ENCODE measurements at regions not wholly inside any gene's neighbourhood (a gene's known extent, or its start where the extent isn't known, plus 50 kb on each side); places are given as distances from the start of the nearest gene placed in this dataset.

DNA sequence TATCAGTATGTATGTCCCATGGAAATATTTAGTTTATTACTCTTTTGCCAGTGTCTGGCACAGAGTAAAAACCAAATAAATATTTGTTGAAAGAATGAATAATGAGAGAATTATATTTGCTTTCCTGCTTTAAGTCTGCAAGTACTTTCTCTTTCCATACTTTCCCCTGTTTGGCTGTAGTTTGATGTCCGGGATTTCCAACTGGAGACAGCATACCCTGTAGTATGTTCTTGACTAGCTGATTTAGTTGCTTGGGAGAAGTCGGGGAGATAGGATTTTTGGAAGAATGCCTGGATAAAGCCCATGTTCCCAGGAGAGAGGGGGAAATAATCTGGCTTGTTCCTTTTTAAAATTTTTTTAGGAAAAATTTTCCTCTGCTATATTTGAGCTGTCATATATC, 516.1 kb downstream of the CCSER2 start:
- H3K4me3 ChIP-seq (ENCODE audit: low read depth, low read length) = no peak overlapping the region
- DNase-seq (ENCODE audit: low read depth) = no peak
- TF ChIP-seq, protein P1, sequence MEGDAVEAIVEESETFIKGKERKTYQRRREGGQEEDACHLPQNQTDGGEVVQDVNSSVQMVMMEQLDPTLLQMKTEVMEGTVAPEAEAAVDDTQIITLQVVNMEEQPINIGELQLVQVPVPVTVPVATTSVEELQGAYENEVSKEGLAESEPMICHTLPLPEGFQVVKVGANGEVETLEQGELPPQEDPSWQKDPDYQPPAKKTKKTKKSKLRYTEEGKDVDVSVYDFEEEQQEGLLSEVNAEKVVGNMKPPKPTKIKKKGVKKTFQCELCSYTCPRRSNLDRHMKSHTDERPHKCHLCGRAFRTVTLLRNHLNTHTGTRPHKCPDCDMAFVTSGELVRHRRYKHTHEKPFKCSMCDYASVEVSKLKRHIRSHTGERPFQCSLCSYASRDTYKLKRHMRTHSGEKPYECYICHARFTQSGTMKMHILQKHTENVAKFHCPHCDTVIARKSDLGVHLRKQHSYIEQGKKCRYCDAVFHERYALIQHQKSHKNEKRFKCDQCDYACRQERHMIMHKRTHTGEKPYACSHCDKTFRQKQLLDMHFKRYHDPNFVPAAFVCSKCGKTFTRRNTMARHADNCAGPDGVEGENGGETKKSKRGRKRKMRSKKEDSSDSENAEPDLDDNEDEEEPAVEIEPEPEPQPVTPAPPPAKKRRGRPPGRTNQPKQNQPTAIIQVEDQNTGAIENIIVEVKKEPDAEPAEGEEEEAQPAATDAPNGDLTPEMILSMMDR (IDR thresholded peaks at IDR 0.05; ENCODE audit: low read depth, low read length, missing control alignments) = no peak
- in situ Hi-C loops (cut with HindIII; ENCODE audit: low sequenced_read_pairs) = no loop called here

DNA sequence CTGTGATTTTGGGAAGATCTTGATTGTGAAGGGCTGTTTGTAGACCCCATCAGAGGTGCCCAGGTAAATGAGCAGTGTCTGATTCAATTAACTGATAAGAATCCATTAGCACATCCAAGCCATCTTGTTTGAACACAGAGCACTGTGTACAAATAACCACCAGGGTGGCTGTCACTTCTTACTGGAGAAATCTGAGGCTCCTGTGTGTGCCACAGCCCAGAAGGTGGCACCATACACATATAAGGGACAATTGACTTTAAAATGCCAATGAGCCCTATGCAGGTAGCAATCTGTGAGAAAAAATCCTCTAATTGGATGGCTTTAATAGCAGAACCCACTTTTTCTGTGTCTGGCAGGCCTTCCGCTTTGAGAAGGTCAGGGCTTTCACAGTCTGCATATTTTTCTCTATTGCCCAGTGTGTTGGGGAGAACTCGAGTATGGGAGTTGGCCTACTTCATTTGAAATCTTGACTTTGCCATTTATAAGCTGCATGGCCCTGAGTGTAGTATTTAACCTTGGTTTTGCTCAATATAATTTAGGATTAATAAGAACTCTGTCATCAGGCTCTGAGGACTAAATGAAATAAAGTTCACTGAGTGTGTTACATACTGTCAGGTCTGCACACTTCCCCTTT, 517.4 kb downstream of the CCSER2 start:
- TF ChIP-seq, protein P1 (IDR thresholded peaks at IDR 0.05; ENCODE audit: low read depth, low read length, missing control alignments) = no peak
- DNase-seq (ENCODE audit: low read depth) = no peak
- no peak overlapping the region for H3K4me3 ChIP-seq (ENCODE audit: low read depth, low read length)
- in situ Hi-C loops (cut with HindIII; ENCODE audit: low sequenced_read_pairs) = no loop called here

DNA sequence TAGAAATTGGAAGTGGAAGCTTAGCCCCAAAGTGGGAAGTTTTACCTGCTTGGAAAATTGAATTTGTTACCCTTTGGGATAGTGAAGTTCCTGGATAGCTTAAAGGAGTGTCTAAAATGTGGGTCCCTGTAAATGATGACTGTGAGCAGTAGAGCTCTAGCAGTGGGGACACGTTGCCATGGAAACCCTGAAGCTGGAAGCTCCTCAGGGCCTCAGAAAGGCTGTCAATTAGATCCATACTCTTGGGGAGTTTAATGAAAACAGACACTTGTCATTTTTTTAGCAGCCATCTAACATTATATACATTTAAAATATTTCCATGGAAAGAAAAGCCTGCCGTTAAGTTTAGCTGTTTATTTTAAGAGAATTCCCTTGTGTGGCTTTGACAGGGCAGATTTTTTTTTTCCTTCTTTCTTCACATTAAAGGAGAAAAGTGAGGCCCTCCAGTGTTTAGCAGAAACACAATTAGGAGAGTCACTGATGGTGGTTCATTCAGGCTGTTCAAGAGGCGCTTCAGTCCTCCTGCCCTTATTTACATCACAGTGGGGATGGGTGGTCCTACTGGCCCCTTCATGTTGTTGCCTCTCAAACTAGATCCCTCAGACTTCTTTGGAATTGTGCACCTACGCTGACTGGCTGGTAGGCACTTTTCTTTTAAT, 518.4 kb downstream of the CCSER2 start:
- in situ Hi-C loops (cut with HindIII; ENCODE audit: low sequenced_read_pairs) = no loop called here
- no peak overlapping the region for H3K4me3 ChIP-seq (ENCODE audit: low read depth, low read length)
- TF ChIP-seq, protein P1 (IDR thresholded peaks at IDR 0.05; ENCODE audit: low read depth, low read length, missing control alignments) = no peak
- no peak for DNase-seq (ENCODE audit: low read depth)

DNA sequence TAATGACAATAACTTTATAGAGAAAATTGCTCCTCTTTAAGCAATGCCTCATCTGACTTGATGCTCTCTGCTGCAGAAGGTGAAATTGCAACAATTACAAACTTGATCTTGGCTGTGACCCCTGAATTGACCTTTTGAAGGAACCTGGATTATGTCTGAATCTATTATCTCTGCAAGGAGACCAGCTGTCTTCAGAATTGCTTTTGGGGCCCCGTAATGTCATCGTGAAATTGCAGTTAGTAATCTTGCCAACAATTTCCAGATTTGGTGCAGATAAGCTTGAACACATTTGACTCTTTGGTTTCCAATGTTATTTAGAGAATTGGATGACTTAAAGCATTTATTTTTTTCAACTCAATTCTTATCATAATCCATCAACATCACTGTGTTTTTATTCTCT, 520.6 kb downstream of the CCSER2 start:
- no peak for DNase-seq (ENCODE audit: low read depth)
- in situ Hi-C loops (cut with HindIII; ENCODE audit: low sequenced_read_pairs) = no loop called here
- TF ChIP-seq, protein P1 (IDR thresholded peaks at IDR 0.05; ENCODE audit: low read depth, low read length, missing control alignments) = no peak
- no peak overlapping the region for H3K4me3 ChIP-seq (ENCODE audit: low read depth, low read length)

DNA sequence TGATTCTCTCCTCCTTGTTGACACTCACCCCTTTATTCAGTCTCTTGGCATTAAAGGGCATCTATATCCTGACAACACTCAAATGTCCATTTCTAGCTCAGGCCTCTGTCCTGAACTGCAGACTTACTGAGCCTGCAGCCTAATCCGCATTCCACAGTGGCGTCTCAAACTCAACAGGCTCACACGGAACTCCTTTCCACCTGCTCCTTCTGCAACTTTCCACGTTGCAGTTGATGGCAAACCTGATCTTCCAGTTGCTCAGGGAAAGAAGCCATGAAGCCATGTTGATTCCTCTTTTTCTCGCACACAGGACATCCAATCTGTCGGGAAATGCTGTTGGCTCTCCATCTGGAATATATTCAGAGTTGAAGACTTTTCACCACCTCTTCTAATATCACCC, 522.4 kb downstream of the CCSER2 start:
- TF ChIP-seq, protein P1 (IDR thresholded peaks at IDR 0.05; ENCODE audit: low read depth, low read length, missing control alignments) = no peak
- H3K4me3 ChIP-seq (ENCODE audit: low read depth, low read length) = no peak overlapping the region
- DNase-seq (ENCODE audit: low read depth) = no peak
- in situ Hi-C loops (cut with HindIII; ENCODE audit: low sequenced_read_pairs) = no loop called here

DNA sequence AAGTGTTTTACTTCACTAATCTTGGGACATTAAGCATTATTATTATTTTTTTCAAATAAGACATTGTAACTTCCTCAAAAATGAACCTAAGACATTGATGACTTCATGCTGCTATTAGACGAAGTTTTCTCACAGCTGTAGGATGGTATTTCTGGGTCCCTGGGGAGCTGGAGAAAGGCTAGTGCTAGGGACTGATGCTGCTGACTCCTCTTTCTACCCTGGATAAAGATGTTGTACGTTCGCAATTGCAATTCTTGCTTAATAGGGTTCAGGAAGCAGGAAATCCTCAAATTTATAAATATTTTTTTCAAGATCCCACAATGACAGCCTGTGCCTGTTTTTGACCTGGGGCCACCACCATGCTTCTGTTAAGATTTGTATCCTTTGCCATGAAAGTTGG, 526.0 kb downstream of the CCSER2 start:
- DNase-seq (ENCODE audit: low read depth) = no peak
- in situ Hi-C loops (cut with HindIII; ENCODE audit: low sequenced_read_pairs) = no loop called here
- H3K4me3 ChIP-seq (ENCODE audit: low read depth, low read length) = no peak overlapping the region
- TF ChIP-seq, protein P1 (IDR thresholded peaks at IDR 0.05; ENCODE audit: low read depth, low read length, missing control alignments) = no peak

All from astrocyte of the cerebellum (primary cell).